SJCRH30 (cell line): ENCODE measurements at regions not wholly inside any gene's neighbourhood (a gene's known extent, or its start where the extent isn't known, plus 50 kb on each side); places are given as distances from the start of the nearest gene placed in this dataset.
A peak's percentile ranks its signal among the peaks of the same experiment; 100 is the strongest.

Experiments
- DNase-seq, 2 experiments: peaks; one replicate each; pipeline ENCODE4 v3.0.0-alpha.2; 2015 to 2020
- H3K27ac ChIP-seq: fragments of 250-450 bp; sonication (Bioruptor Pico); 2 replicates; pipeline ENCODE4 v1.5.1; 2020; ENCODE audit warnings: mild to moderate bottlenecking, moderate library complexity
- H3K27me3 ChIP-seq: fragments of 250-450 bp; sonication (Bioruptor Pico); 2 replicates; pipeline ENCODE4 v1.5.1; 2020; ENCODE audit warnings: mild to moderate bottlenecking, moderate library complexity
- H3K36me3 ChIP-seq: fragments of 250-450 bp; sonication (Bioruptor Pico); 2 replicates; pipeline ENCODE4 v1.5.1; 2020; ENCODE audit warnings: mild to moderate bottlenecking, moderate library complexity
- H3K4me1 ChIP-seq: fragments of 250-450 bp; sonication (Bioruptor Pico); 2 replicates; pipeline ENCODE4 v1.5.1; 2020; ENCODE audit warnings: mild to moderate bottlenecking, moderate library complexity
- H3K4me3 ChIP-seq: fragments of 250-450 bp; sonication (Bioruptor Pico); 2 replicates; pipeline ENCODE4 v1.5.1; 2020; ENCODE audit warnings: mild to moderate bottlenecking, moderate library complexity
- H3K9me3 ChIP-seq: fragments of 250-450 bp; sonication (Bioruptor Pico); replicated peaks from 2 replicates; pipeline ENCODE4 v1.5.1; 2020; ENCODE audit warnings: mild to moderate bottlenecking, moderate library complexity

- DNase-seq, result no peak
- no peaks in the 10 kb centered on the region for H3K4me1 ChIP-seq
- no peak overlapping the region for H3K27ac ChIP-seq
- 0 out of 2 replicates have a peak, but pooled peaks cover 2% of the 10 kb centered on the region for H3K27me3 ChIP-seq
- H3K9me3 ChIP-seq, result no peaks in the 10 kb centered on the region
- no peak overlapping the region for H3K4me3 ChIP-seq
- H3K36me3 ChIP-seq, result no peaks in the 10 kb centered on the region
Observed at GRCh38 chr6:169961772-169962561, 210.5 kb downstream of the ERMARD start.

- no peaks in the 10 kb centered on the region for H3K36me3 ChIP-seq
- no peak overlapping the region for H3K27ac ChIP-seq
- no peaks in the 10 kb centered on the region for H3K4me1 ChIP-seq
- no peaks in the 10 kb centered on the region for H3K9me3 ChIP-seq
- no peak for DNase-seq
- H3K27me3 ChIP-seq, result 0 out of 2 replicates have a peak, but pooled peaks cover 2% of the 10 kb centered on the region
- no peak overlapping the region for H3K4me3 ChIP-seq
Observed at GRCh38 chr6:169960886-169961611, 209.6 kb downstream of the ERMARD start.

GRCh38 chr6:169960521-169960885, 209.1 kb downstream of the ERMARD start:
- no peaks in the 10 kb centered on the region for H3K9me3 ChIP-seq
- H3K4me3 ChIP-seq, result no peak overlapping the region
- H3K4me1 ChIP-seq, result no peaks in the 10 kb centered on the region
- 0 out of 2 replicates have a peak, but pooled peaks cover 2% of the 10 kb centered on the region for H3K27me3 ChIP-seq
- H3K36me3 ChIP-seq, result no peaks in the 10 kb centered on the region
- H3K27ac ChIP-seq, result no peak overlapping the region
- DNase-seq, result no peak

GRCh38 chr6:169960003-169960344, 208.6 kb downstream of the ERMARD start:
- no peaks in the 10 kb centered on the region for H3K9me3 ChIP-seq

GRCh38 chr6:169959136-169960002, 207.9 kb downstream of the ERMARD start:
- H3K9me3 ChIP-seq, result no peaks in the 10 kb centered on the region
- no peaks in the 10 kb centered on the region for H3K36me3 ChIP-seq
- no peak overlapping the region for H3K27ac ChIP-seq
- 0 out of 2 replicates have a peak, but pooled peaks cover 2% of the 10 kb centered on the region for H3K27me3 ChIP-seq
- no peaks in the 10 kb centered on the region for H3K4me1 ChIP-seq
- DNase-seq, result peak in 1 of 2 experiments; percentile 15
- H3K4me3 ChIP-seq, result no peak overlapping the region

More at GRCh38 chr6:169960003-169960344, 208.6 kb downstream of the ERMARD start:
- H3K36me3 ChIP-seq, result no peaks in the 10 kb centered on the region
- no peak for DNase-seq
- H3K4me3 ChIP-seq, result no peak overlapping the region
- no peak overlapping the region for H3K27ac ChIP-seq
- H3K27me3 ChIP-seq, result 0 out of 2 replicates have a peak, but pooled peaks cover 2% of the 10 kb centered on the region
- no peaks in the 10 kb centered on the region for H3K4me1 ChIP-seq

- Histone ChIP-seq H3K36me3 (no peaks in the 10 kb centered on the region), H3K27me3 (0 out of 2 replicates have a peak, but pooled peaks cover 2% of the 10 kb centered on the region), H3K27ac (no peak overlapping the region), H3K9me3 (no peaks in the 10 kb centered on the region), H3K4me1 (no peaks in the 10 kb centered on the region), H3K4me3 (no peak overlapping the region)
- DNase-seq, result no peak
Observed at GRCh38 chr6:169958510-169958909, 207.1 kb downstream of the ERMARD start.

- Histone ChIP-seq H3K4me1 (no peaks in the 10 kb centered on the region), H3K27ac (no peak overlapping the region), H3K27me3 (0 out of 2 replicates have a peak, but pooled peaks cover 2% of the 10 kb centered on the region), H3K36me3 (no peaks in the 10 kb centered on the region), H3K9me3 (no peaks in the 10 kb centered on the region), H3K4me3 (no peak overlapping the region)
- no peak for DNase-seq
Observed at GRCh38 chr6:169957351-169957963, 206.0 kb downstream of the ERMARD start.

- no peaks in the 10 kb centered on the region for H3K9me3 ChIP-seq
- H3K4me3 ChIP-seq, result no peak overlapping the region
- no peaks in the 10 kb centered on the region for H3K4me1 ChIP-seq
- H3K27ac ChIP-seq, result no peak overlapping the region
- 0 out of 2 replicates have a peak, but pooled peaks cover 2% of the 10 kb centered on the region for H3K27me3 ChIP-seq
- DNase-seq, result no peak
- H3K36me3 ChIP-seq, result no peaks in the 10 kb centered on the region
Observed at GRCh38 chr6:169956580-169956979, 205.2 kb downstream of the ERMARD start.

GRCh38 chr6:169955731-169956437, 204.5 kb downstream of the ERMARD start:
- H3K4me3 ChIP-seq, result no peak overlapping the region
- H3K27me3 ChIP-seq, result 0 out of 2 replicates have a peak, but pooled peaks cover 2% of the 10 kb centered on the region
- no peak for DNase-seq
- H3K4me1 ChIP-seq, result no peaks in the 10 kb centered on the region
- H3K36me3 ChIP-seq, result no peaks in the 10 kb centered on the region
- H3K27ac ChIP-seq, result no peak overlapping the region
- no peaks in the 10 kb centered on the region for H3K9me3 ChIP-seq

- no peak overlapping the region for H3K4me3 ChIP-seq
- no peak for DNase-seq
- no peaks in the 10 kb centered on the region for H3K4me1 ChIP-seq
- H3K36me3 ChIP-seq, result no peaks in the 10 kb centered on the region
- H3K27ac ChIP-seq, result no peak overlapping the region
- H3K9me3 ChIP-seq, result no peaks in the 10 kb centered on the region
- H3K27me3 ChIP-seq, result 0 out of 2 replicates have a peak, but pooled peaks cover 2% of the 10 kb centered on the region
Observed at GRCh38 chr6:169954977-169955376, 203.6 kb downstream of the ERMARD start.

- no peaks in the 10 kb centered on the region for H3K36me3 ChIP-seq
- no peaks in the 10 kb centered on the region for H3K9me3 ChIP-seq
- no peaks in the 10 kb centered on the region for H3K4me1 ChIP-seq
- no peak for DNase-seq
- H3K27me3 ChIP-seq, result no peaks in the 10 kb centered on the region
- H3K4me3 ChIP-seq, result no peak overlapping the region
- H3K27ac ChIP-seq, result no peak overlapping the region
Observed at GRCh38 chr6:169953686-169954085, 202.3 kb downstream of the ERMARD start.

GRCh38 chr6:169950558-169950957, 199.1 kb downstream of the ERMARD start:
- no peak overlapping the region for H3K27ac ChIP-seq
- no peaks in the 10 kb centered on the region for H3K4me1 ChIP-seq
- no peaks in the 10 kb centered on the region for H3K36me3 ChIP-seq
- no peak overlapping the region for H3K4me3 ChIP-seq
- no peaks in the 10 kb centered on the region for H3K9me3 ChIP-seq
- no peaks in the 10 kb centered on the region for H3K27me3 ChIP-seq
- peak in 1 of 2 experiments; percentile 42 for DNase-seq

- Histone ChIP-seq H3K4me1 (no peaks in the 10 kb centered on the region), H3K9me3 (no peaks in the 10 kb centered on the region), H3K27ac (no peak overlapping the region)
Observed at GRCh38 chr6:169949511-169950097, 198.2 kb downstream of the ERMARD start.

More at GRCh38 chr6:169949511-169950097, 198.2 kb downstream of the ERMARD start:
- Histone ChIP-seq H3K27me3 (no peaks in the 10 kb centered on the region), H3K36me3 (no peaks in the 10 kb centered on the region), H3K4me3 (no peak overlapping the region)
- DNase-seq, result no peak
